ENCODE measurements at regions not wholly inside any gene's neighbourhood (a gene's known extent, or its start where the extent isn't known, plus 50 kb on each side); places are given as distances from the start of the nearest gene placed in this dataset.
"Not testable (repeated sequence)": the region's sequence is repeated elsewhere in the genome, so short reads cannot be mapped to it uniquely, and the experiment has no call there.

DNA sequence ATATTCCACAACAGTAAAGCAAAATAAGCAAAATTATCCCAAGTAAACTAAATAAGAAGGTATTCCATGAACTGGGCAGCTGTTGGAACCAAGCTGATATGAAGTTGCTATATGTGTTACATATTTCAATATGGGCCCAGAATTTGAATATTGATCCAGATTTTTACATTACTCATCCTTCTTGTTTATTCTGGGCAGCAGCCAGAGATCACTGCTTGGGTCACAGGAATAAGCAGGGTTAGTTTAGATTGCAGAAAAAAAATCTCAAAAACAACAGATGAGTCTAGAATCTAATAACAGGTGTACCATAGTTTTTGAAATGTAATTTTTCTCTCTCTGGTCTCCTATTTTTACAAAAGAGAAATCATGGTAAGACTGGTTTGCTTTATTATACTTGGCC is 171.5 kb upstream of the NAMPT start:
- Histone ChIP-seq H3K36me3 (ENCODE audit: control insufficient read depth, insufficient read depth, low read length) (no peaks in the 10 kb centered on the region), H3K27me3 (ENCODE audit: control insufficient read depth, insufficient read depth, low read length) (no peaks in the 10 kb centered on the region), H3K27ac (ENCODE audit: low read length) (no peak overlapping the region), H3K4me1 (ENCODE audit: control insufficient read depth, insufficient read depth, low read length) (no peaks in the 10 kb centered on the region), H3K9me3 (replicated peaks; ENCODE audit: control insufficient read depth, low read depth, low read length) (peaks cover 2% of the 10 kb centered on the region), H3K4me3 (ENCODE audit: low read length) (no peak overlapping the region)
- DNase-seq, result no peak

- Histone ChIP-seq H3K4me3 (ENCODE audit: low read length) (no peak overlapping the region), H3K36me3 (ENCODE audit: control insufficient read depth, insufficient read depth, low read length) (no peaks in the 10 kb centered on the region), H3K9me3 (replicated peaks; ENCODE audit: control insufficient read depth, low read depth, low read length) (peaks cover 3% of the 10 kb centered on the region), H3K4me1 (ENCODE audit: control insufficient read depth, insufficient read depth, low read length) (no peaks in the 10 kb centered on the region), H3K27me3 (ENCODE audit: control insufficient read depth, insufficient read depth, low read length) (no peaks in the 10 kb centered on the region), H3K27ac (ENCODE audit: low read length) (no peak overlapping the region)
- no peak for DNase-seq
- 90% methylated on average over 2 of the region's 5 CpGs for WGBS (ENCODE audit: insufficient coverage)
These were observed 167.5 kb upstream of the NAMPT start for GRCh38 chr7:106452031-106452851.

GRCh38 chr7:106451171-106451570 is 166.4 kb upstream of the NAMPT start:
- Histone ChIP-seq H3K36me3 (ENCODE audit: control insufficient read depth, insufficient read depth, low read length) (no peaks in the 10 kb centered on the region), H3K4me1 (ENCODE audit: control insufficient read depth, insufficient read depth, low read length) (no peaks in the 10 kb centered on the region), H3K27ac (ENCODE audit: low read length) (no peak overlapping the region), H3K4me3 (ENCODE audit: low read length) (no peak overlapping the region), H3K9me3 (replicated peaks; ENCODE audit: control insufficient read depth, low read depth, low read length) (peaks cover 3% of the 10 kb centered on the region), H3K27me3 (ENCODE audit: control insufficient read depth, insufficient read depth, low read length) (no peaks in the 10 kb centered on the region)
- DNase-seq, result no peak
- WGBS (ENCODE audit: insufficient coverage), result no CpG with 5 or more reads among the region's 4 CpGs

DNA sequence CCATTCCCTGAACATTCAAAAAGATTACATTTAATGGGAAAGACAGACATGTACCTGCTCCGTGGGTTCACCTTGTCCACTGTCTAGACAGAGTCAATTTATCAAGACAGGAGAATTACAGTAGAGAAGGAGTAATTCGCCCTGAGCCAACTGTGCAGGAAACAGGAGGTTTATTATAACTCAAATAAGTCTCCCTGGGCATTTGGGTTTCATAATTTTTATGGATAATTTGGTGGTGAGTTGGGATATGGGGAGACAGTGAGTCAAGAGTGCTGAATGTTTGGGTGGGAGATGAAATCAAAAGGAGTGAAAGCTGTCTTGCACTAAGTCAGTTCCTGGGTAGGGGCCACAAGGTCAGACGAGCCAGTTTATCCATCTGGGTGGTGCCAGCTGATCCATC is 165.9 kb upstream of the NAMPT start:
- no peaks in the 10 kb centered on the region for H3K27me3 ChIP-seq (ENCODE audit: control insufficient read depth, insufficient read depth, low read length)
- no peak overlapping the region for H3K27ac ChIP-seq (ENCODE audit: low read length)

DNA sequence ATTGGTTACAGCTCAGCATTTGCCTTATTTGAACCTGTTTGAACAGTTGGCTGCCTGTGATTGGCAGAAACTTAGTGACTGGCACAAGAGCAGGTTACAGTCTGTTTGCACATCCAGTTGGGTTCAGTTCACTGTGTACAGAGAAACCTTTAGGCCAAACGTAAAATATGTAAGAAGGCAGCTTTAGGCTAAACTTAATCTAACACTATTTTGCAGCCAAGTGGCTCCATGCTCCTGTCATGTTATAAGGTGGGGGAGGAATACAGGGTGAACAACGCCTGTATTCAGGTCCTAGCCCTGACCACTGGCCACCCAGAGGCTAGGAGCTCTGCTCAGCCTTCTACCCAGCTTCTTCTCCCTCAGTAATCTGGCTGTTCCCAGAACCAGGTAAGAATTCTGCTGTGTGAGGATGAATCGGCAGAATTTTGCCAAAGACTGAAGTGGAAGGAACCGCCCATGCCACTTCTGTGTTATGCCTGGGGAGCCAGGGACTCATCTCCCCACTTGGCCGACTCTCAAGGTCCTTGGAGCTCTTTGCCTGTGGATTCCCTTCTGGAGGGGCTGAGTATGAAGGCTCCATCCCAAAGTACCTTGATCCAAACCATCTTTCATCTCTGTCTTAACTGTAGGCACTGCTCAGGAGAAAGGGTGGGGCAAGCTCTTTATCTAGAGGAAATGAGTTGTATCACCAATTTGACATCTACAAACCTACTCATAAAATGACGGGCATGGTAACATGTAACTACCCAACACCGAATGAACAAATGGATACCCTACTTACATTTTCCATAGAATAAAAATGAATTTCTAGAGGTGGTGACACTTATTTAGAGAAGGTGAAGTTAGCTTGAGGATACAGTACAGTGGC is 164.4 kb upstream of the NAMPT start:
- Histone ChIP-seq H3K9me3 (replicated peaks; ENCODE audit: control insufficient read depth, low read depth, low read length) (peaks cover 3% of the 10 kb centered on the region), H3K4me3 (ENCODE audit: low read length) (no peak overlapping the region), H3K4me1 (ENCODE audit: control insufficient read depth, insufficient read depth, low read length) (no peaks in the 10 kb centered on the region), H3K27me3 (ENCODE audit: control insufficient read depth, insufficient read depth, low read length) (no peaks in the 10 kb centered on the region), H3K27ac (ENCODE audit: low read length) (no peak overlapping the region), H3K36me3 (ENCODE audit: control insufficient read depth, insufficient read depth, low read length) (no peaks in the 10 kb centered on the region)
- DNase-seq, result no peak
- WGBS (ENCODE audit: insufficient coverage), result no CpG with 5 or more reads among the region's 7 CpGs

More for the DNA sequence above, 165.9 kb upstream of the NAMPT start:
- Histone ChIP-seq H3K4me3 (ENCODE audit: low read length) (no peak overlapping the region), H3K36me3 (ENCODE audit: control insufficient read depth, insufficient read depth, low read length) (no peaks in the 10 kb centered on the region), H3K9me3 (replicated peaks; ENCODE audit: control insufficient read depth, low read depth, low read length) (peaks cover 3% of the 10 kb centered on the region), H3K4me1 (ENCODE audit: control insufficient read depth, insufficient read depth, low read length) (no peaks in the 10 kb centered on the region)
- no peak for DNase-seq
- WGBS (ENCODE audit: insufficient coverage), result 41% methylated on average over 2 of the region's 3 CpGs

DNA sequence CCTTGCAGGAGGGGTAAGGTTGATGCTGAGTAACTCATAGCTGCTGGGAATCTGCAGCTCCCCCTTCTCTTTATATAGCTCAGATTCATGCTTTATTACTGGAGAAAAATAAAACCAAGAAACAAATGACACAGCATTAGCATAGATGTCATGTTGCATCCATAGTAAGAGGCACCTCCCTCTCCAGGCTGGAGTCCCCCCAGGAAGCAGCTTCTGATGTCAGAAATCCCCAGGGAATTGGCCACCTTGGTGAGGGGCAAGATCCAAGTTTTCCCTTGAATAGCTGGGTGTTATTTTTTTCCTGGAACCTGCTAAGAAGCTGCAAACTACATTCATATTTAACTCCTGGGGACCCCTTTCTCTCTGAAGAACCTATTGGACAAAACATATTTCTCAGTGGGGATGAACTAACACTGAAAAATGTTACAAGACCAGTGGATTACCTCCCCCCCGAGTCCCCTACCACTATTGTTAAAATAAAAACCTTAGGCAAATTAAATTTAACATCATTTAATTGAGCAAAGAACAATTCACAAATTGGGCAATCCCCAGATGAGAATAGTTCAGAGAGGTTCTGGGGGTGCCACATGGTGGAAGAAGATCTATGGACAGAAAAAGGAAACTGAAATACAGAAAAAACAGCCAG is 163.7 kb upstream of the NAMPT start:
- H3K27ac ChIP-seq (ENCODE audit: low read length), result no peak overlapping the region
- no peaks in the 10 kb centered on the region for H3K27me3 ChIP-seq (ENCODE audit: control insufficient read depth, insufficient read depth, low read length)
- H3K4me1 ChIP-seq (ENCODE audit: control insufficient read depth, insufficient read depth, low read length), result no peaks in the 10 kb centered on the region
- no peaks in the 10 kb centered on the region for H3K36me3 ChIP-seq (ENCODE audit: control insufficient read depth, insufficient read depth, low read length)
- WGBS (ENCODE audit: insufficient coverage), result no CpG with 5 or more reads among the region's 1 CpG
- peaks cover 3% of the 10 kb centered on the region for H3K9me3 ChIP-seq (replicated peaks; ENCODE audit: control insufficient read depth, low read depth, low read length)
- no peak overlapping the region for H3K4me3 ChIP-seq (ENCODE audit: low read length)
- DNase-seq, result no peak

- H3K27me3 ChIP-seq (ENCODE audit: control insufficient read depth, insufficient read depth, low read length), result no peaks in the 10 kb centered on the region
- H3K27ac ChIP-seq (ENCODE audit: low read length), result no peak overlapping the region
- 100% methylated on average over 1 of the region's 3 CpGs for WGBS (ENCODE audit: insufficient coverage)
- H3K9me3 ChIP-seq (replicated peaks; ENCODE audit: control insufficient read depth, low read depth, low read length), result peaks cover 3% of the 10 kb centered on the region
- H3K4me1 ChIP-seq (ENCODE audit: control insufficient read depth, insufficient read depth, low read length), result no peaks in the 10 kb centered on the region
- H3K4me3 ChIP-seq (ENCODE audit: low read length), result no peak overlapping the region
- DNase-seq, result no peak
- H3K36me3 ChIP-seq (ENCODE audit: control insufficient read depth, insufficient read depth, low read length), result no peaks in the 10 kb centered on the region
These were observed 162.6 kb upstream of the NAMPT start for GRCh38 chr7:106447318-106447847.

DNA sequence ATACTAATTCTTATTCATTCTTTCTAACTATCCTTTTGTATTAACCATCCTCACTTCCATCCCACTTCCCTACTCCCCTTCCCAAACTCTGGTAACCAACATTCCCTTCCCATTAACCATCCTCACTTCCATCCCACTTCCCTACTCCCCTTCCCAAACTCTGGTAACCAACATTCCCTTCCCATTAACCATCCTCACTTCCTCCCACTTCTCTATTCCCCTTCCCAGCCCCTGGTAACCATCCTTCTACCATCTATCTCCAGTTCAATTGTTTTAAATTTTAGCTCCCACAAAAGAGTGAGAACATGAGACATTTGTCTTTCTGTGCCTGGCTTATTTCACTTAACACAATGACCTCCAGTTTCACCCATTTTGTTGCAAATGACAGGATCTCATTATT is 160.6 kb upstream of the NAMPT start:
- H3K27me3 ChIP-seq (ENCODE audit: control insufficient read depth, insufficient read depth, low read length); H3K27ac ChIP-seq (ENCODE audit: low read length); H3K4me1 ChIP-seq (ENCODE audit: control insufficient read depth, insufficient read depth, low read length); H3K9me3 ChIP-seq (replicated peaks; ENCODE audit: control insufficient read depth, low read depth, low read length); DNase-seq; H3K36me3 ChIP-seq (ENCODE audit: control insufficient read depth, insufficient read depth, low read length); H3K4me3 ChIP-seq (ENCODE audit: low read length): not testable (repeated sequence)

GRCh38 chr7:106444068-106444655 is 159.4 kb upstream of the NAMPT start:
- no peak overlapping the region for H3K4me3 ChIP-seq (ENCODE audit: low read length)
- no peak overlapping the region for H3K27ac ChIP-seq (ENCODE audit: low read length)
- H3K36me3 ChIP-seq (ENCODE audit: control insufficient read depth, insufficient read depth, low read length), result no peaks in the 10 kb centered on the region
- H3K4me1 ChIP-seq (ENCODE audit: control insufficient read depth, insufficient read depth, low read length), result no peaks in the 10 kb centered on the region
- WGBS (ENCODE audit: insufficient coverage), result no CpG with 5 or more reads among the region's 1 CpG
- no peak for DNase-seq
- H3K9me3 ChIP-seq (replicated peaks; ENCODE audit: control insufficient read depth, low read depth, low read length), result no peaks in the 10 kb centered on the region
- H3K27me3 ChIP-seq (ENCODE audit: control insufficient read depth, insufficient read depth, low read length), result no peaks in the 10 kb centered on the region

DNA sequence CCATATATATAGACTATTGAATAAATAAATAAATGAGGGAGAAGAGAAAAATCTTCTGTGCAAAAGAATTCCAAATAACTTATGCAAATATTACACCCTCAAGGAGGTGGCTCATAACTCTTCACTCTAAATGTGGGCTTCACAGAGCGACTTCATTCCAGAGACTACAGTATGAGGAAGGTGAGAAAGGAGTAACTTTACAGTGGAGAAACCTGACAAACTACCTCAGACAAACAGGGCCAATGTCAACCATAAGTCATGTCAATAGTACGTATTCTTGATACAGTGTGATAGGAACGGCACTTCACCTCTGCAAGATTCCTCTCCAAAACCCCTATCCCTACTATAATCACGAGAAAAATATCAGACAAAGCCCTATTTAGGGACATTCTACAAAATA is 158.4 kb upstream of the NAMPT start:
- DNase-seq, result no peak
- Histone ChIP-seq H3K4me3 (ENCODE audit: low read length) (no peak overlapping the region), H3K27ac (ENCODE audit: low read length) (no peak overlapping the region), H3K27me3 (ENCODE audit: control insufficient read depth, insufficient read depth, low read length) (no peaks in the 10 kb centered on the region), H3K9me3 (replicated peaks; ENCODE audit: control insufficient read depth, low read depth, low read length) (no peaks in the 10 kb centered on the region), H3K4me1 (ENCODE audit: control insufficient read depth, insufficient read depth, low read length) (no peaks in the 10 kb centered on the region), H3K36me3 (ENCODE audit: control insufficient read depth, insufficient read depth, low read length) (no peaks in the 10 kb centered on the region)
- WGBS (ENCODE audit: insufficient coverage), result no CpG with 5 or more reads among the region's 4 CpGs

All from muscle of leg (tissue), 3 donors.